CD4-positive, alpha-beta T cell (primary cell): ENCODE measurements at regions not wholly inside any gene's neighbourhood (a gene's known extent, or its start where the extent isn't known, plus 50 kb on each side); places are given as distances from the start of the nearest gene placed in this dataset.

ENCODE experiments used
- ATAC-seq: fragments of 200-7000 bp; cut with Tn5 transposase; one replicate; pipeline ENCODE4 v1.10.0; 2022; ENCODE audit warnings: mild to moderate bottlenecking; ENCODE audit not compliant: poor library complexity
- CTCF ChIA-PET: fragments of 350-600 bp; sonication (Branson Sonifier 250); formaldehyde crosslinking; loops from one replicate; lab custom pipeline; 2021; ENCODE audit warnings: antibody characterized with exemption, inconsistent platforms; lab: Charles Lee
- POLR2A ChIA-PET: fragments of 350-600 bp; sonication (Branson Sonifier 250); formaldehyde crosslinking; loops from one replicate; lab custom pipeline; 2021; ENCODE audit warnings: antibody characterized with exemption, inconsistent platforms; lab: Charles Lee
- DNase-seq, 14 experiments: peaks; one replicate each; pipeline ENCODE4 v3.0.0-alpha.2; 2013 to 2020; ENCODE audit warnings: mixed read lengths in 2 of 14
- H3K27ac ChIP-seq, 2 donors: one replicate each; pipeline versions ENCODE4 v1.5.1 to v1.7.0; 2013; ENCODE audit warnings: low read length in 2 of 2, low read depth in 1 of 2, mild to moderate bottlenecking in 1 of 2
- H3K27me3 ChIP-seq, 2 experiments: 1 replicate in 1 of 2; 2 replicates in 1 of 2; pipeline versions ENCODE4 v1.6.1 to v1.7.0; 2013; ENCODE audit warnings: low read length in 2 of 2, control low read depth in 1 of 2, mild to moderate bottlenecking in 1 of 2, moderate library complexity in 1 of 2; ENCODE audit not compliant: insufficient read depth in 2 of 2, control insufficient read depth in 1 of 2
- H3K36me3 ChIP-seq: one replicate; pipeline ENCODE4 v1.6.1; 2013; ENCODE audit warnings: low read length, control low read depth; ENCODE audit not compliant: insufficient read depth
- H3K4me1 ChIP-seq: one replicate; pipeline ENCODE4 v1.6.1; 2013; ENCODE audit warnings: low read length, control low read depth; ENCODE audit not compliant: insufficient read depth
- H3K4me3 ChIP-seq: one replicate; pipeline ENCODE4 v1.5.1; 2013; ENCODE audit warnings: mild to moderate bottlenecking, low read length, moderate library complexity
- H3K9me3 ChIP-seq, 2 experiments: 1 replicate in 1 of 2; 2 replicates in 1 of 2; pipeline versions ENCODE4 v1.6.1 to v1.7.0; 2013; ENCODE audit warnings: low read length in 2 of 2, mild to moderate bottlenecking in 2 of 2, control low read depth in 1 of 2, moderate library complexity in 1 of 2; ENCODE audit not compliant: control insufficient read depth in 1 of 2, insufficient read depth in 1 of 2
- H3K27ac Mint-ChIP-seq: one replicate; pipeline ENCODE4 v1.8.0; 2020; ENCODE audit warnings: mixed read lengths
- H3K27me3 Mint-ChIP-seq: one replicate; pipeline ENCODE4 v1.8.0; 2021; ENCODE audit warnings: mixed read lengths
- H3K36me3 Mint-ChIP-seq: one replicate; pipeline ENCODE4 v1.8.0; 2021; ENCODE audit warnings: low read depth, mixed read lengths
- H3K4me1 Mint-ChIP-seq: one replicate; pipeline ENCODE4 v1.8.0; 2021; ENCODE audit warnings: low read depth, mixed read lengths
- H3K4me3 Mint-ChIP-seq: one replicate; pipeline ENCODE4 v1.8.0; 2020; ENCODE audit warnings: mild to moderate bottlenecking, mixed read lengths
- H3K9me3 Mint-ChIP-seq: one replicate; pipeline ENCODE4 v1.8.0; 2020; ENCODE audit warnings: mixed read lengths
- intact Hi-C, 2 experiments: fragments of 100-400 bp; cut with DNase I in 1 of 2; cut with micrococcal nuclease in 1 of 2; formaldehyde crosslinking; loops; one replicate each; pipeline versions ENCODE4 v1.15.1 to v1.9.0; 2023 to 2025; cut with DNase I, micrococcal nuclease
- TF ChIP-seq, protein P1 (sequence below): fragments of 200-600 bp; IDR thresholded peaks from one replicate; pipeline ENCODE4 v1.8.0; 2022; ENCODE audit warnings: antibody characterized with exemption, mild to moderate bottlenecking

DNA sequence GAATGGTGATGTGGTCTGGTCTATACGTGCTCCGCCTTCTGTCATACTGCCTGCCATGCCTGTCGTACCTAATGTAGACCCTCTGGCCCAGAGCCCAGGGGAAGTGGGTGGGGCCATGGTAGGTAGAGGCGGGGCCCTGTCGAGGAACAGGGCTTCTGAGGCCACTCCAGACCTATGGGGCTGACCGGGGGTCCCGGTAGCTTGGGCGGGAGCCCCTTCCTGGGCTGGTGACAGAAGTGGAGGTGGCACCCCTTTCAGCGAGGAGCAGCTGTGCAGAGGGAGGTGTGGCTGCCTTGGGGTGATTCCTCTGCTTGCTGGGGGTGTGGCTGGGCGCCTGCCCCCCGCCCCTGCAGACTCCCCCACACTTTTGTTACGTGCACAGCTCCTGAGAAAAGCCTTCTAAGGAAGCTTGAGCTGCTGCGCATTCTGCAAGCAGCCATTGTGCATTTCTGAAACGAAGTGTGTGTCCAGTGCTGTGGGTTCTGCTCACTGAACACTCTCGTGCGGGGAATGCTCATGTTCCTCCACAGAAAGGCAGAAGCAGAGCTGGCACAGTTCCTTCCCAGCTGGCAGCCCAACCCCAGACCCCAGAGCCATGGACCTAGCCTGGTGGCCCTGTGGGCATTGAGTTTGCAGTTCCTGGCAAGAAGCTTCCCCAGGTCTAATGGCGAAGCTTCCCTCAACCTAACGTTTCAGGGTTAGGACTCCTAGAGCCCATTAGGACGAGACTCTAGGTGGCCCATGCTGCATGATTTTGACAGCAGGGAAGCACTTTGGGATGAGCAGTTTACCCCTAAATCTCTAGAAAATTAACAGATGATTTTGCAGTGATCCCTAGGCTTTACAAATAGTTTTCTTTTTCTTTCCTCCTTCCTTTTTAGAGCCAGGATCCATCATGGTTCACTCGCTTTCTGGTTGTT is 72.7 kb upstream of the HGFAC start:
- Histone ChIP-seq H3K9me3 (peaks cover 0 to 16% of the 10 kb centered on the region in 2 experiments), H3K36me3 (no peaks in the 10 kb centered on the region), H3K4me1 (peaks cover 55% of the 10 kb centered on the region), H3K4me3 (peak overlapping the region; percentile 32), H3K27me3 (peaks cover 0 to 9% of the 10 kb centered on the region in 2 experiments), H3K27ac (no peak overlapping the region)
- H3K36me3 Mint-ChIP-seq: peaks cover 5% of the 10 kb centered on the region
- ChIA-PET POLR2A (interaction anchor here (0.9 to 1.4 kb wide), 4 partner anchors 23 to 172 kb away, joined by 3 to 5 read pairs (median 4); partner anchors contain the start of gene RGS12), CTCF (interaction anchor here (1.5 kb wide), 1 partner anchor 23 kb away, joined by 5 read pairs; no protein-coding TSS in a partner anchor)
- H3K27me3 Mint-ChIP-seq: peaks cover 11% of the 10 kb centered on the region
- H3K9me3 Mint-ChIP-seq: no peaks in the 10 kb centered on the region
- H3K27ac Mint-ChIP-seq: peak overlapping the region; percentile 52
- peaks cover 69% of the 10 kb centered on the region for H3K4me1 Mint-ChIP-seq
- H3K4me3 Mint-ChIP-seq: peak overlapping the region; percentile 74
- TF ChIP-seq, protein P1, sequence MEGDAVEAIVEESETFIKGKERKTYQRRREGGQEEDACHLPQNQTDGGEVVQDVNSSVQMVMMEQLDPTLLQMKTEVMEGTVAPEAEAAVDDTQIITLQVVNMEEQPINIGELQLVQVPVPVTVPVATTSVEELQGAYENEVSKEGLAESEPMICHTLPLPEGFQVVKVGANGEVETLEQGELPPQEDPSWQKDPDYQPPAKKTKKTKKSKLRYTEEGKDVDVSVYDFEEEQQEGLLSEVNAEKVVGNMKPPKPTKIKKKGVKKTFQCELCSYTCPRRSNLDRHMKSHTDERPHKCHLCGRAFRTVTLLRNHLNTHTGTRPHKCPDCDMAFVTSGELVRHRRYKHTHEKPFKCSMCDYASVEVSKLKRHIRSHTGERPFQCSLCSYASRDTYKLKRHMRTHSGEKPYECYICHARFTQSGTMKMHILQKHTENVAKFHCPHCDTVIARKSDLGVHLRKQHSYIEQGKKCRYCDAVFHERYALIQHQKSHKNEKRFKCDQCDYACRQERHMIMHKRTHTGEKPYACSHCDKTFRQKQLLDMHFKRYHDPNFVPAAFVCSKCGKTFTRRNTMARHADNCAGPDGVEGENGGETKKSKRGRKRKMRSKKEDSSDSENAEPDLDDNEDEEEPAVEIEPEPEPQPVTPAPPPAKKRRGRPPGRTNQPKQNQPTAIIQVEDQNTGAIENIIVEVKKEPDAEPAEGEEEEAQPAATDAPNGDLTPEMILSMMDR: no peak
- ATAC-seq: peak; percentile 38
- intact Hi-C loops: no loop called here
- DNase-seq: peak in 3 of 14 experiments; percentile 16 to 28 (median 21)

DNA sequence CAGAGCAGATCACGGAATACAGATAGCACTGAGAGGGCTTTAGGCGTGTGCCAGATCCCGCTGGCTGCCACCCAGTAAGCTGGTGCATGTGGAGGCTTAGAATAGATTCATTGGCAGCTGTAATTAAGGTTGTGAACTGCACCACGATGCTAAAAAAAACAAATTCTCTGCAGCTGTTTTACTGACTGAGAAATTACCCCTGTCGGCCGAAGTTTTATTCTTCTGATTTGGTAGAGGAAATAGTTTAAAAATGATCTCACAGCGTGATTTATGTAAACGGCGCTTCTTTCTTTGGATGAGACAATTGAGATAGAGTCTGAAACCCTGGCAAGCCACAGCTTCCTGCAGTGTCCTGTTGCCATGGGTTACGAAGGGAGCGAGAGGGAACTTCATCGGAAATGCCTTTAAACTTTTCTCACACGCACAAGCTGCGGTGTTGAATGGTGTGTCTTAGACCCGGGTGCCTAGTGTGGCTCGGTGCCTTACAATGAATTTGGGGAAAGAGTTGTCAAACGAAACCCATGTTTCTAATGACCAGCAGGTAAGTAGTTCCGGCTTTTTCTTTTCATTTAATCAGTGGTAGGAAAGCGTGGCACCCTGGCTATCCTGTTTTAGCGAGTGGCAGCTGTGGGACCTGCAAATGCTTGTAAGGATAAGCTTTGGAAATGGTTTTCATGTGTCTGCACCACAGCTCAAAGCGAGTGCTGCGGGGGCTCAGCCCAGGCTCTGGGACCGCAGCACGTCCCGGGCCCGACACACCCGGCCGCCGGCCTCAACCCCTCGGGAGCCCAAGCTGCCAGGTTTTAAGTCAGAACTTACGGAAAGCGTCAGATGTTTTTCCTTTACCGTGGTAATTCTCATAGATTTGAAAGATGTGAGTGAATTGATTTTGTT is 71.7 kb upstream of the HGFAC start:
- Histone ChIP-seq H3K4me3 (peak overlapping the region; percentile 32), H3K27ac (no peak overlapping the region), H3K36me3 (no peaks in the 10 kb centered on the region), H3K4me1 (peaks cover 55% of the 10 kb centered on the region), H3K27me3 (peaks cover 0 to 9% of the 10 kb centered on the region in 2 experiments), H3K9me3 (peaks cover 0 to 16% of the 10 kb centered on the region in 2 experiments)
- ATAC-seq (peak; percentile 74), DNase-seq (peak in 8 of 14 experiments; percentile 7 to 86 (median 60))
- H3K4me3 Mint-ChIP-seq: peak overlapping the region; percentile 74
- TF ChIP-seq, protein P1: no peak
- ChIA-PET CTCF (interaction anchor here (1.5 kb wide), 1 partner anchor 24 kb away, joined by 5 read pairs; no protein-coding TSS in a partner anchor), POLR2A (interaction anchor here (0.7 to 1.4 kb wide), 6 partner anchors 15 to 173 kb away, joined by 3 to 5 read pairs (median 3); partner anchors contain the start of gene RGS12)
- peaks cover 5% of the 10 kb centered on the region for H3K36me3 Mint-ChIP-seq
- intact Hi-C loops: loop anchor here in 1 of 2 experiments (1.0 kb wide), 1 partner anchor 24 kb away; no protein-coding TSS in a partner anchor
- H3K4me1 Mint-ChIP-seq: peaks cover 74% of the 10 kb centered on the region
- peaks cover 11% of the 10 kb centered on the region for H3K27me3 Mint-ChIP-seq
- no peaks in the 10 kb centered on the region for H3K9me3 Mint-ChIP-seq
- peak overlapping the region; percentile 52 for H3K27ac Mint-ChIP-seq
